H1 (cell line): ENCODE measurements at regions not wholly inside any gene's neighbourhood (a gene's known extent, or its start where the extent isn't known, plus 50 kb on each side); places are given as distances from the start of the nearest gene placed in this dataset.

Experiments
- KDM1A ChIP-seq: fragments of 200-600, 300-600 bp; sonication (generic); IDR thresholded peaks from 2 replicates; pipeline ENCODE4 v1.7.1; 2016; ENCODE audit warnings: mild to moderate bottlenecking, low read length, borderline replicate concordance
- KDM4A ChIP-seq: IDR thresholded peaks from one replicate; pipeline ENCODE4 v1.7.1; 2012; ENCODE audit warnings: low read depth, mild to moderate bottlenecking, moderate library complexity, low read length, inconsistent platforms; ENCODE audit not compliant: severe bottlenecking
- KDM5A ChIP-seq: fragments of 200-600 bp; IDR thresholded peaks from 2 replicates; pipeline ENCODE4 v1.7.1; 2012; ENCODE audit warnings: mild to moderate bottlenecking, low read length, inconsistent platforms, mixed read lengths
- POU5F1 ChIP-seq: IDR thresholded peaks from 2 replicates; pipeline ENCODE4 v1.6.1; 2011; ENCODE audit warnings: low read depth, mild to moderate bottlenecking, low read length, moderate library complexity
- TAF7 ChIP-seq: optimal IDR thresholded peaks from 2 replicates; pipeline ENCODE3; 2011; ENCODE audit warnings: low read depth, mild to moderate bottlenecking, inconsistent platforms, low read length, moderate library complexity, borderline replicate concordance
- TEAD4 ChIP-seq: IDR thresholded peaks from 2 replicates; pipeline ENCODE4 v1.6.1; 2012; ENCODE audit warnings: low read depth, low read length, inconsistent platforms, mixed read lengths

- TF ChIP-seq KDM4A (no peak), TAF7 (no peak), TEAD4 (no peak), KDM1A (no peak), KDM5A (no peak), POU5F1 (no peak)
Observed at GRCh38 chr14:83847102-83847501, 1682.8 kb upstream of the FLRT2 start (continued).
